KG1 (cell line): ENCODE measurements at regions not wholly inside any gene's neighbourhood (a gene's known extent, or its start where the extent isn't known, plus 50 kb on each side); places are given as distances from the start of the nearest gene placed in this dataset.
"Not testable (repeated sequence)": the region's sequence is repeated elsewhere in the genome, so short reads cannot be mapped to it uniquely, and the experiment has no call there.

Experiments used
- DNase-seq: peaks from one replicate; lab custom pipeline; 2025; lab: John Stamatoyannopoulos, UW

DNA sequence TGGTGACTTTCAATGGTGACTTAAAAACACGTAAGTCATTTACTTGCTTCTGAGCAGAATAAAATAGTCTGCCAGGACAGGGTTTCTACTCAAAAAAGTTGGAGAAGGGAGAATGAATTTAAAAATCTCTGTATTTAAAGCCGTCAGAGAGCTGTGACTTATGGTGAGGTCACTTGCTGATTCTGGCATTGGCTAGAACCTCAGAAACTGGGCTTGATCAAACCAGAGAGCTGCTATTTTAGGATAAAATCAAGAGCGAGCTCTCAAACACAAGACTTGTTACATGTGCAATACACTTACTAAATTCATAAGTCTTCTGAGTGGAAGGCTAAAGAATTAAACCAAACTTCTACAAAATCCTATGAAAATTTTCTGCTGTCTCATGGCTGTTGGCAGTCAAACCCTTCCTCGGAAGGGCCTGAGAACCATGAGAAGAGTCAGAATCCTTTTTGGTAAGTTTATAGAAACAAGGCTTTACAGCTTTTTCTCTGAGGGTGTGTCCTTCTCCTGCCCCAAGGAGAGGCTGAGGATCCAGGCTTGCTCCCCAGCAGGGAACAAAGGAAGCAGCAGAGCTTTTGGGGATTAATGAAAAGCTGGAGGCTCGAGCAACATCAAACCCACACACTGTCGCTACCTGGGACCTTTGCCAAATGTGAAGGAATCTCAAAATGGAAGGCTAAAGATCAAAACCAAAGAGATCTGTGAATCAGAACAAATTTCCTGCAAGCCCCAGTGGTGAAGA is 816.4 kb downstream of the SOCS6 start:
- no peak for DNase-seq

DNA sequence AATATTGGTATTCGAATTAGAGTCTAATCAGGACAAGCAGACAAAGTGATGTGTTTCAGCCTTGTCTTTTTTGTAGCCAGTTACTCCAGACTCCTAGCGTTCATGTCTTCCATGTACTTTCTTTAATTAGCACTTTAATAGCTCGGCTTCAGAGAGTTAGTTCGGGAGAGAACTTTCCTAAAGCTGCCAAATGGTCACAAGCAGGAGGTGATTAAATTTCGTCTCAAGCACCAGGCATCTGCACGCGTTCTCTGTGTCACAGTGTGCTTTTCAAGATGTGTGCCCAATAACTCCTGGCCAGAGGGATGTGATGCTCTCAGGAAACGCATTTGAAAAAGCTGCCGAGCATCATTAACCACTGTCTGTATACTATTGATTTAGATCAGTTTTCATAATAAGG is 790.8 kb downstream of the SOCS6 start:
- DNase-seq: no peak

DNA sequence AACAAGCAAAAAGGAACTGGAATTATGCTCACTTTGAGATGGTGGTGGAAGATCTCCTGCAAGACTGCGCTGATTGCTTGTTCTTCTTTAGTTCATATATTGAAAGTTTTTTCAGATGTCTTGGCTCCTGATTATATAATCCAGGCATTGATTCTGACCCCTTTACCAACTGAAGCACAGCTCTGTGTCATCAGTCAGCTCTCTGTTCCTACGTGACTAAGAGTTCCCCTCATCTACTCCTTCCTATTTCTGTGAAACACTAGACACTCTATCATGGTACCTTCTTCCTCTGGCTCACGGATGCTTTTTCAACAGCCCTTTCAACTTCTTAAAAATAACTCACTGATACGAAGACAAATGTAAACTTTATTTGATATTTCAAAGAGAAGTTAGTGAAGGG is 788.6 kb downstream of the SOCS6 start:
- no peak for DNase-seq

DNA sequence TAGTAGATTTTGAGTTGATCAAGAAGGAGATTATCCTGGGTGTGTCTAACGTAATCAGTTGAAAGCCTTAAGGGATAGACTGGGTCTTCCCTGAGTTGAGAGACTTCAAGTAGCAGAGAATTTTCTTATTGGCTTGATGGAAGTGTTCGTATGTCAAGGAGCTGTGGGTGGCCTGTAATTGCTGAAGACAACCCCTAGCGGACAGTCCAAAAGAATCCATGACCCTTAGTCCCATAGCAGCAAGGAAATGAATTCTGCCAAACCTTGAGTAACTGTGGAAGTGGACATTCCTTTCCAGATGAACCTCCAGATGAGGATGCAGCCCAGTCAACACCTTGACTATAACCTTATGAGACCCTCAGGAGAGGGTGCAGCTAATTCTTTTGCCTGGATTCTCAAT is 786.3 kb downstream of the SOCS6 start:
- no peak for DNase-seq

DNA sequence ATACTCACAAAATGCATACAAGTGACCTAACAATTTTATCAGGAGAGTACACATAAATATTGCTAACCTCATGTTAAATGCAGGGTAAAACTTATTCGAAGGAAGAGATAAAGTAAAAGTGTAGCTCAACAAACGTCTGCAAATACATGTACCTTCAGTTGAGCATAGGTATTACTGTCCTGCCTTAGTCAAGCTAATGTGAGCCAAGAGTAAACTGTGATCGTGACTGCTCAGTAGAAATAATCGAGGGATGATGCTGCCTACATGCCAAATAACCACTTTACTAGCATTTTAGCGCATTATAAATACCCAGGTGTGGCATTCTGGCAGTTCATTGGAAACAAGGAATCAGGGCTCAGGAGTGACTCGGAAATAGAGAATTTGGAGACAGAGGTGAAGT is 779.5 kb downstream of the SOCS6 start:
- no peak for DNase-seq

DNA sequence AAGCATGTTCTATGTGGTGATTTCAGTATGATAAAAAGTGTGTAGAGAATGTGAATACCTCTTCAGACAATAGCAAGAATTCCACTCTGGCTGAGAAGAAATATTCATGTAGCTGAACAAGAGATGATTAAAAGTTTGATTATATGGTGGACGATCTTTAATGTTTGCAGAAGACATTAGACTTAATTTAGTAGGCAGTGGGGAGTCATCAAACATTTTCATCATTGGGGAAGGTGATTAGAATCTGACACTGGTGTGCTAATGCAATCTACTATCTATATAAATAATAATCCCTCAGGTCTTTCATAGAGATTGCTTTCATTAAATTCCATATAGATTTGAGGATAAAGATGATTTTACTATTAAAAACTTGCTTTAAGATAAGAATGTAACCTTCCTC is 761.0 kb downstream of the SOCS6 start:
- DNase-seq: no peak

DNA sequence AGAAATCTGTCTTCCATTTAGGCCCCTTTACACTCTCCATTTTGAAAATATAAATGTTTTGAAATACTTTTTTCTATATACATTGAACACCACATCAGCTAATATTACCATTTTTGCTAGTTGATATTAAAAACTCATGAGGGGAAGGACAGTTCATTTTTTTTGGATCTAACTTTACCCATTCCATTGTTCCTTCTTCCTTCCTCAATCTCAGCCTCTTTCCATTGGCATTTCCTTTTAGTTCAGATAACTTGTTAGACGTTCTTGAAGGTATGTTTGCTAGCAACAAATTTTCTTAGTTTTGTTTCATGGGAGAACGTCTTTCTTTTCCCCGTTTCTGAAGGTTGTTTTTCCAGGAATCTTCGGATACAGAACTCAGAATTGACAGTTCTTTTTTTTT is 759.0 kb downstream of the SOCS6 start:
- DNase-seq: no peak

DNA sequence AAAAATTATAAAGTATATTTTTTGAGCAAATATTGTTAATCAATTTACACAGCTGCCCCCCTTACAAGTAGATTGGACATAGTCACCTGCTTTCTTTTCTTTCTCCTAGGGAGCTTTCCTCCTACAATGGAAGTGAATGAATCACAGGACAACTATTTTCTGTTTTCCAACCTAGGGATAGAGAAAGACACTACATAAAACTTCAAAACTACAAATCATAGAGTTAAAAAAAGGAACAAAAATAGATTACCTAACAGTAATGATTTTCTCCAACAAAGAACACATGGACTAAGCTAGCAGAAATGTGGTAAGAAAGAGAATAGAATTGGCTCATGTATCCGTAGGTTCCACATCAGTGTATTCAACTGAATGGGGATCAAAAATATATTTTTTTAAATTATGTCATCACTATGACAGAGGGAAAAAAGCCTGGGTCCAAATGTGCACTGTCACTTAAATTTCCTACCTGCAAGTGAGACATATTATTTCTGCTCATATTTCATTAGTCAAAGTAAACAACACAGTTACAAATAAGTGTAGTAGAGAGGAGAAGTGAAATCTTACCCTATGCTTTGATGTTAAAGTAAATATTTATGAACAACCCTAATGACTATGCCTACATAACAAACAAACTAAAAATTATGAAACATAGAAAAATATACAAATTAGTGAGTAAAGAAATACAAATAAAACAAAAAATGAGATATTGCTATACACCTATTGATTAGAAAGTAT is 756.7 kb downstream of the SOCS6 start:
- DNase-seq: no peak

DNA sequence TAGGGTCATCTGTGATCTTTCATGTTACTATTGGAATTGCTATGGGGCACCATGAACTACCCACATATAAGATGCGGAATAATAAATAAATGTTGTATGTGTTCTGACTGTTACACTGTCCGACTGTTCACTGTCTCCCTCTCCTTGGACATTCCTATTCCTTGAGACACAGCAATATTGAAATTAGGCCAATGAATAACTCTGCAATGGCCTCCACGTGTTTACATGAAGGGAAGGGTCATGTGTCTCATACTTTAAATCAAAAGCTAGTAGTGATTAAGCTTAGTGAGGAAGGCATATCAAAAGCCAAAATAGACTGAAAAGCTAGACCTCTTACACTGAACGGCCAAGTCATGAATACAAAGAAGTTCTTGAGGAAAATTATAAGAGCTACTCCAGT is 751.3 kb downstream of the SOCS6 start:
- DNase-seq: no peak

DNA sequence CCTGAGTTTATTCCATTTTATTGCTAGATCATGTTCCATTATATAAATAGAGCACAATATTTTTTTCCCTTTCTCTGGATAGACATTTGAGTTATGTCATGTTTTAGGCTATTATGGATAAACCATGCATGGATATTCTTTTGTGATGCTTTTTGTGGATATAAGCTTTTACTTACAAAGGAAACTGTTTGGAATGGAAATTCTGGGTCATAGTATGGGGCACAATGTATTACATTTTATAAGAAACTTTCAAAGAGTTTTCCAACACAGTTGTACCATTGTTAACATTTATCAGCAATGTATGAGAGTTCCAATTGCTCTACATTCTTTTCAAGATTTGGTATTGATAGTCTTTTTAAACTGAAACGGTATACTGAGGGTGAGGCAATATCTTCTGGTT is 749.4 kb downstream of the SOCS6 start:
- no peak for DNase-seq

DNA sequence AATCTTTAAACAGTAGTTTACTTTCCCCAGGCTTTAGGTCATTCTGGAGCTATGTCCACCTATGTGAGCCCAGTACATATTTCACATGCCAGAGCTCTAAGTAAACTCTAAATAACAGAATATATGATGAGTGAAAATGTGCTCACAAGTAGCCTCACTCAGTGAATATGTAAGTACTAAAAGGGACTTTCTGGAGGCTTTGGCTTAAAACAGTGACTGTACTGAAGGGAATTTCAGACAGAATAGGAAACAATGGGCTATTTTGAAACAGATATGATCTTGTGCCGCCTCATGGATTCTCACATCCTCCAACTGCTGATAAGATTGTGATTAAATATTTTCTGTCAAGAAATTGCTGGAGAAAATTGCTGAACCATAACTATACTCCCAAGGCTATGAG is 747.9 kb downstream of the SOCS6 start:
- no peak for DNase-seq

DNA sequence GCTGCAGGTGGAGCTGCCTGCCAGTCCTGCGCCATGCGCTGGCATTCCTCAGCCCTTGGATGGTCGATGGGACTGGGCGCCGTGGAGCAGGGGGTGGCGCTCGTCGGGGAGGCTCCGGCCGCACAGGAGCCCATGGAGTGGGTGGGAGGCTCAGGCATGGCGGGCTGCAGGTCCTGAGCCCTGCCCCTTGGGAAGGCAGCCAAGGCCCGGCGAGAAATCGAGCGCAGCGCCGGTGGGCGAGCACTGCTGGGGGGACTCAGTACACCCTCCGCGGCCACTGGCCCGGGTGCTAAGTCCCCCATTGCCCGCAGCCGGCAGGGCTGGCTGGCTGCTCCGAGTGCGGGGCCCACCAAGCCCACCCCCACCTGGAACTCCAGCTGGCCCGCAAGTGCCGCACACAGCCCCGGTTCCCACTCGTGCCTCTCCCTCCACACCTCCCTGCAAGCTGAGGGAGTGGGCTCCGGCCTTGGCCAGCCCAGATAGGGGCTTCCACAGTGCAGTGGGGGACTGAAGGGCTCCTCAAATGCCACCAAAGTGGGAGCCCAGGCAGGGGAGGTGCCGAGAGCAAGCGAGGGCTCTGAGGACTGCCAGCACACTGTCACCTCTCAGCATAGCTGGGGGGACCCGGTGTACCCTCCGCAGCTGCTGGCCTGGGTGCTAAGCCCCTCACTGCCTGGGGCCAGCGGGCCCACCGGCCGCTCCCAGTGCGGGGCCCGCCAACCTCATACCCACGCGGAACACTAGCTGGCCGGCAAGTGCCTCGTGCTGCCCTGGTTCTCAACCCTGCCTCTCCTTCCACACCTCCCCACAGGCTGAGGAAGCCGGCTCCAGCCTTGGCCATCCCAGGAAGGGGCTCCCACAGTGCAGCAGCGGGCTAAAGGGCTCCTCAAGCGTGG is 742.7 kb downstream of the SOCS6 start:
- DNase-seq: not testable (repeated sequence)

DNA sequence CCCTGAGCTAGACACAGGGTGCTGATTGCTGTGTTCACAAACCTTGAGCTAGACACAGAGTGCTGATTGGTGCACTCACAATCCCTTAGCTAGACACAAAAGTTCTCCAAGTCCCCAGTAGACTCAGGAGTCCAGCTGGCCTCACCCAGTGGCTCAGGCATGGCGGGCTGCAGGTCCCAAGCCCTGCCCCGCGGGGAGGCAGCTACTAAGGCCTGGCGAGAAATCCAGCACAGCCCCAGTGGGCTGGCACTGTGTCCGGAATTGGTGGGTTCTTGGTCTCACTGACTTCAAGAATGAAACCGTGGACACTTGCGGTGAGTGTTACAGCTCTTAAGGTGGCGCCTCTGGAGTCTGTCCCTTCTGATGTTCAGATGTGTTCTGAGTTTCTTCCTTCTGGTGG is 741.2 kb downstream of the SOCS6 start:
- not testable (repeated sequence) for DNase-seq

DNA sequence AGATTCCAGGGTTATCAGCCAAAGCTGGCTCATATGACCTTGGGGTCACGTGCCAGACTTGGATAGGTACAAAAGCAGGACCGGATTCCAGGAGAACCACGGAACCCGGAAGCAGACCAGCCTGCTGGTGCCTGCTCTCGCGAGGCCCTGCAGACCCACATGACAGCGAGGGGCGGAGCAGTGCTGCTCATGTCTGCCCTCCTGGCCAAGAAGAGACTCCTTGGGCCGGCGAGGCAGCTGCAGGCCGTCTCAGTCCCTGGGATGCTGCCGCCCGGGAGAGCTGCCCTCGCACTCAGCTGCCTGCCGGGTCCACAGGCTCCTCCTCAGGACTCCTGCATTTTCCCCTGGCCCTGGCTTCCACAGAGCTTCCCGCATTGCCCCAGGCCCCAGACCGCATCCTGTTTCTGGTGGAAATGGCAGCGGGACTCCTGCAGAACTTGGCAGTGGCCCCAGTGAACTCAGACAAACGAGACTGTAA is 739.5 kb downstream of the SOCS6 start:
- no peak for DNase-seq

DNA sequence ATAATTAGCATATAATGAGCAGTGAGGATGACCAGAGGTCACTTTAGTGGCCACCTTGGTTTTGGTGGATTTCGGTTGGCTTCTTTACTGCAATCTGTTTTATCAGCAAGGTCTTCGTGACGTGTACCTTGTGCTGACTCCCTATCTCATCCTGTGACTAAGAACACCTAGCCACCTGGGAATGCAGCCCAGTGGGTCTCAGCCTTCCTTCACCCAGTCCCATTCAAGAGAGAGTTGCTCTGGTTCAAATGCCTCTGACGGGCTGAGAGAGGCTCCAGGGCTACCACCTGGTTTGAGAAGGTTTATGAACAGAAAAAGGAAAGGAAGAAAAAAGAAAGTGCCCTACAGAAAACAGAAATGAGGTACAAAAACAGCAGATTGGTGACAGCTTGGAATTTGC is 738.7 kb downstream of the SOCS6 start:
- DNase-seq: no peak

DNA sequence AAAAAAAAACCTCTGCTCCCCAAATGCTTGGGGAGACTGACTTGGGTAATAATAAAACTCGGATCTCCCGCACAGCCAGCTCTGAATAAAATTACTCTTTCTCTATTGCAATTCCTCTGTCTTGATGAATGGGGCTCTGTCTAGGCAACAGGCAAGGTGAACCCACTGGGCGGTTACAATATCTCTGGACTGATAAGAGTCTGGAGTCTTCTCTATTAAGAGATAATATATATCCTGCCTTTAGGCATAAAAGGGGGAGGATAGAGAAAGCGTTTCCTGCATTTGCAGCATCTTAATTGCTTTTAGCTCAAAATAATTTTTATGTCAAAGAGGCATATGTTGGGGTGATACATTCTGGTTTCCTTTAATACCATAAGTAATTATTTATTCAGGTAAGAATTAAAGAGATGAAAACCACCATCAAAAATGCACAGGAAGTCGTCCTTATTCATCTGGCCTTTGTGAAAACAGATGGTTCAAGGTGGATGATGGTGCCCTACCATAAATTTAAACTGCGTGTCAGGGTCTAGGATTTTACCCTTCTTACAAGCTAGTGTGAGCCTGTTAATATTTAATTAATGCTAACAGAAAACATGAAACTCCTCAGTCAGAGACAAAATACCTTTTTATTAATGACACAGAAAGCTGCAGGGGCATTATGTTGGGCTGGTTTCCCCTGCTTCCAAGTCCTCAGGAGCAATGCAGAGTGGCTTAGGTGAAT is 736.8 kb downstream of the SOCS6 start:
- no peak for DNase-seq

DNA sequence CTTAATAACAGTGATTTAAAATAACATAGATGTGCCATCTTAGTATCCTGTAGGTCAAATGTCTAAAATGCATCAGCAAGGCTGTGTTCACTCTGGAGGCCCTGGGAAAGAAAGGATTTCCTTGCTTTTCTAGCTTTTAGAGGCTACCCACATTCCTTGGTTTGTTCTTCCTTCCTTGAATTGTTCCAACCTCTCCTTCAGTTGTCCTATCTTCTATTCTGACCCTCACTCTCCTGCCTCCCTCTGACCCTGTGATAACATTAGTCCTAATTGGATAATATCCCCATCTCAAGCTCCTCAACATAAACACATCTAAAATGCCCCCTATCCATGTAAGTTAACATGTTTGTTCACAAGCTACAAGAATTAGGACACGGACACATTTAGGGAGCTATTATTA is 733.5 kb downstream of the SOCS6 start:
- no peak for DNase-seq

DNA sequence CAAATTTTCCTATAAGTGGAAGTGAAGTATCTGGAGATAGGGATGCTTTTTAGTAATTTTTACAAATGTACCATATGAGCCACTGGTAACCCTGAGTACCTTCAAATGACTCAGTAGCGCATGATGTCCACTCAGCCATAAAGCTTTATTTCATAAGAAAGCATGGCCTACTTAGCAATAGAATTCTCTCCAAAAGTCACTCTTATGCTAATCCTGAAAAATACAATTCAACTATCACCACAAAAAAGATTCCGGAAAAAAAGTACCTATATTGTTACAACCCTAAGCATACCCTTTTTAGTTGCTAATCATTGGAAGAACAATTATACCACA is 732.2 kb downstream of the SOCS6 start:
- no peak for DNase-seq

DNA sequence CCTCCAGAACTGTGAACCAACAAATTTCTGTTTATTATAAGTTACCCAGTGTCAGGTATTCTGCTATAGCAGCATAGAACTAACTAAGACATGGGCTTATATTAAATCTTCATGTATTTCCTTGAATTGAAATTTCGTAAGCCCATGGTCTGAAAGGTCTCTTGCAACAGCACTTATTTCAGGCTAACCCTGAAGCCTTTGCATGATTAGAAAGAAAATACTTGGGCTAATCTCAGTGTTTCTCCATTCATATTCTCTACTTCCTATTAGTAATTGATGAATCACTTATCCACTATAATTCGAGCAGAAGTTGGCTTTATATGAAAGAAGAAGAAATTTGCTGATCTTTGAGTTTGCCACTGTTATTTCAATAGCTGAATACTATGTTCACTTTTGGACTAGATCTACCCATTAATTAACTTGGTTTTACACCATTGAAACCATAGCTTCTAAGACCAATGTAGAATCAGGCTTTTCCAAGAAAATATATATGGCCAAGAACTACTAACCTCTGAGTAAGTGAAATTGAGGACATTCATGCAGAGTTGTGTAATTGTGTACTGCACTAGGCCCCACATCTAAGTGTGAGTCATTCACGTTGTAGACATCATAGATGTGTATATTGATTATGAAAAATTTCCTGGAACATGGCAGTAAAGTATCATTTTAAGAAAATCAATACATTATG is 731.6 kb downstream of the SOCS6 start:
- DNase-seq: no peak

DNA sequence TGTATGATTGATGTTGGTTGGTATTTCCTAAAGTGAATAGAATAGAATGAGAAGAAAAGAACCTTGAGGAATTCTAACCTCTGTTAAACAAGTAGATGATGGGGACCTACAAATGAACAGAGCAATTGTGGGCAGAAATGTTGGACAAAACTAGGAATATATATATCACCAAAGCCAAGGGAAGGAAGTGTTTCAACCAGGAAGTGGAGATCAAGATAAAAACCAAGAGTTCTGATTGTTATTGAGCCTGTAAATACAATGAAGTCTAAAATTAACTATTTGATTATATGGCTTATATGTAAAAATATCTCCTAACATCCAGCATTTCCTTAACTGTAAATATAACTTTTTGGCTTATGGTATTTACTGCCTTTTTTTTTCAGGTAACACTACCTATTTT is 730.0 kb downstream of the SOCS6 start:
- DNase-seq: no peak

DNA sequence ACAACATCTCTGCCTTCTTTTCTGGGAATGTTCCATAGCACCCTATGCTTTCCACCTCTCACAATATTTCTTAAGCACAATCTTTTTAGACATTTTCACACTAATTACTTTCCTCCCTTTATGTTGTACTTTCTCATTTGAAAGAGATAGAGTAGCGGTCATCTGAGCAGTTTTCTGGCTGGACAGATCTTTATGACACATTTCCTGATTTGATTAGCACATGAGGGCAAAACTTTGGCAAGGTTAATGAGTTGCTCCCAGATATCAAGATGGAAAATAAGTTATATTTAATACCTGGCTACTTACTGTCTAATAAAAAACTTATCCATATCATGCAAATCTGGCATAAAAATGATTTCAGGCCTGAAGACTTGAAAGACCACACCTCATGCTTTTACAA is 723.9 kb downstream of the SOCS6 start:
- no peak for DNase-seq

DNA sequence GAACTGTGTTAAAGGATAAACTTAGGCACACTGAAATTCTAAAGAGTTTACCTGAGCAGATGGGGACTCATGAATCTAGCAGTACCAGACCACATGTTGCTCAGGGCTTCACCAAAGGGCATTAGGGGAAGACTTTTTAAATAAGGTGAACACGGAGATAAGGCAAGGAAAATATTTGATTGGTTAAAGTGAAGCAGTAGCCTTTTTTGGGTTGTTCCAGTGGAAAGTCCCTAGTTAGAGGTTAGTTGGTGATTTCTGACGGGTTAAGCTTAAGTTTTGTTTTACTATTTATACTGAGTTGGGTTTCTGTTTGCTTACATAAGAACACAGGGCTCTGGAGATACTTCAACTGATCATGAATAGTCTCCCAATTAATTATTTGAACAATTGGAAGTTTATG is 722.5 kb downstream of the SOCS6 start:
- no peak for DNase-seq
